ENCODE measurements at regions not wholly inside any gene's neighbourhood (a gene's known extent, or its start where the extent isn't known, plus 50 kb on each side); places are given as distances from the start of the nearest gene placed in this dataset.
"Not testable (repeated sequence)": the region's sequence is repeated elsewhere in the genome, so short reads cannot be mapped to it uniquely, and the experiment has no call there.

DNA sequence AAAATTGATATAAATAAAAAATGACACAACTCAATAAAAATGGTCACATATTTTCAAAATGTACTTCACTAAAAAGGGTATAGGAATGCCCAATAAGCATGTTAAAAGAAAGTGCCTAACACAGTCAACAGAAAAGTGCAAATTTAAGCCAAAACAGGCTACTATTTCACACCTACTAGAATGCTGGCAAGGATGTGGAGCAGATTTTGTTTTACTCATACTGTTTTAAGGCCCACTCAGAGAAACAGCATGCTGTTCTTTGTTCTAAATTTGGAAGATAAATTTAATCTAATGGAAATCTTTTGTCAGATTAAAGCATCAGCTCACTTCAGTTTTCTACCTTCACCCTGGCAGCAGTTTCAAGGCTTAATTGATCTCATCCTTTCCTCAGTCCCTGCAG lies 576.8 kb upstream of the HS3ST1 start:
- ATAC-seq (no peak), DNase-seq (no peak)
- intact Hi-C loops (cut with micrococcal nuclease), result no loop called here

DNA sequence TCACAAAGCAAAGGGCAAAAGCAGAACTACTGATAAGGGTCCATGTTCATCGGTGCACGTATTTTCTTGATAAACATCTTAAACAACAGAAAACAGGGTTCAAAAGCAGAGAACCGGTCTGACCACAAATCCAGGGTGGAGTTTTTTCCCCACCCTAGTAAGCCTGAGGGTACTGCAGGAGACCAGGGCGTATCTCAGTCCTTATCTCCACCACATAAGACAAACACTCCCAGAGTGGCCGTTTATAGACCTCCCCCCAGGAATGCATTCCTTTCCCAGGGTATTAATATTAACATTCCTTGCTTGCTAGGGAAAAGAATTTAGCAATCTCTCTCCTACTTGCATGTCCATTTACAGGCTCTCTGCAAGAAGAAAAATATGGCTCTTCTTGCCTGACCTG lies 567.9 kb upstream of the HS3ST1 start:
- DNase-seq; intact Hi-C loops (cut with micrococcal nuclease); ATAC-seq: not testable (repeated sequence)

DNA sequence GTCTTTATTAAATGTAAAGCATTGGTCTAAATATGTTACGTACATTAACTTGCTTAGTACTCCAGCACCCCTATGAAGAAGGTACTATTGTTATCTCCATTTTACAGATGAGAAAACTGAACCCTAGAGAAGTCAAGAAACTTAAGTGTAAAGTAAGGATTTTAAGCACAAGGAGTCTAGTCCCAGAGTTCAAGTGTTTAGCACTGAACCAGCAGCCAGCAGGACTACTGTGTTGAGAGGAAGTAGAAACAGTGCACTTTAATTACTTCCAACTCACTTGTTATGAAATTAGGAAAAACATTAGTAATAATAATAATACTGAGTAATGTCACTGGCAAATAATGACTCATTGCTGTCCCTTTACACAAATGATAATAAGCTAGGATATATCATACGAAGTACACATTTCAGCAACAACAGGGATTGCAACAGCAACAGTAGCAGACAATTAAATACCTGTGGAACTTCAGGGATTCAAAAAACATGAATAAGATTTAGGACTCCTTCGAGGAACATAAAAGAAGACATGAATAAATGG lies 548.1 kb upstream of the HS3ST1 start:
- DNase-seq (no peak), ATAC-seq (no peak)
- intact Hi-C loops (cut with micrococcal nuclease), result no loop called here

DNA sequence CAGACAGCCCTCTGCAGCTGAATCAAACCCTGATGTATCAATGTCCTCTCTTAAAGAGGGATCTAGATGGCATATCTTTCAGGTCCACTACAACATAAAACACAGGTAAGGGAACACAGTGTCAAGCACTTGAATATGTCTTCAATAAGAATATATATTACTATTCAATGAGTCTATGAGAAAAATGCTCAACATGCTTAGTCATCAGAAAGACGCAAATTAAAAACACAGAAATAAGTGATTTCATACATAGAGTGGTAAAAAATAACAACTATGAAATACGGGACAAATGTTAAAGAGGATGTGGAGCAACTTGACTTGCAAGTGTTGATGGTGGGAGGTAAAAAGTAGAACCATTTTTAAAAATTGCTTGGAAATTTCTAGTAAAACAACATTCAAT lies 544.6 kb upstream of the HS3ST1 start:
- DNase-seq, result no peak
- intact Hi-C loops (cut with micrococcal nuclease), result no loop called here
- no peak for ATAC-seq

DNA sequence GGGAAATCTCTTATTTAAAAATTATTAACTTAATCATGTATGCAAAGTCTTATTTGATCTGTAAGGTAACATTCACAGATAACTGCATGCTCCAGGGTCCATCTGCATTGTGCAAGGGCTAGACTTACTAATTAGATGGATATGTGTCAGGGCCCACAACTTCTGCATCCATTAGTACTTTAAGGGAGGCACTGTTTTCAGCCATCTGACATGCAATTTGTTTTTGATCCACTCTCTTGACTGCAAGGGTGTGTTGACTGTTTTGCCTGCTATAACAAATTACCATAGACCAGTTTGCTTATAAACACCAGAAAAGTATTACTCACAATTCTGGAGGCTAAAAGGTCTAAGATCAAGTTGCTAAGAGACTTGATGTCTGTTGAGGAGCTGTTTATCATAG lies 542.1 kb upstream of the HS3ST1 start:
- intact Hi-C loops (cut with micrococcal nuclease), result no loop called here
- ATAC-seq (no peak), DNase-seq (no peak)

DNA sequence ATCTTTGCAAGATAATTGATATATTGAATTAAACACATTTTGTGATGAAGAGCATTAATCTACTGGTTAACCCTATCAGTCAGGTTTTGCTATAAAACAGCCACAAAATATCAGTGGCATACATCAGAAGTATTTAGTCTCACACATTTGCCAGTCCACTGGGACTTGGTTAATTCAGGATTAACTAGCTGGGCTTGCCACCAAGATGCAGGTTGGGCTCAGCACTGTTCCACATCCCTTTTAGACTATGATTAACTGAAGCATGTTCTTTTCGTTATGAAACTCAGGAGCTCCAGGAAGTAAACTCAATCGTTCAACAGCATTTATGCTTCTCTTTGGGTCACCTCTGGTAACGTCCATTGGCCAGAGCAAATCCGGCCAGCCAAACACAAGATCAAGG lies 538.1 kb upstream of the HS3ST1 start:
- intact Hi-C loops (cut with micrococcal nuclease), result no loop called here
- ATAC-seq (no peak), DNase-seq (no peak)

DNA sequence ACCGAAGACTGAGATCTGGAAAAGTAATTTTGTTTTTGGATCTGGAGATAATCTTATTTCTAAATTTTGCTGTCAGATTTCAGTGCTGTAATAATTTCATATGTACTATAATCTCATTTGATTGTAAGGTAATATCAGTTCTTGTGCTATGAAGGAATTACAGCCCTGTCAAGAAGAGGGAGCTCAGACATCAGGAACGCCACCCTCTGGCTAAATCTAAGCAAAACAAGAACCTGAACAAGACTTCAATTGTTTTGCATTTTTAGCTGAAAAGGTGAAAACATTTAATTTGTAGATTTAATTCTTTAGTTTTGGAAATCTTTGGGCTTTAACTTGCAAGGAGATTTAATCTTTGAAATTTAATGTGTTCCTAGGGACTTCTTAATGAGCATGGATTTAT lies 525.4 kb upstream of the HS3ST1 start:
- intact Hi-C loops (cut with micrococcal nuclease), result loop anchor here (10.0 kb wide), 1 partner anchor 149 kb away; no protein-coding TSS in a partner anchor
- ATAC-seq, result no peak
- no peak for DNase-seq

DNA sequence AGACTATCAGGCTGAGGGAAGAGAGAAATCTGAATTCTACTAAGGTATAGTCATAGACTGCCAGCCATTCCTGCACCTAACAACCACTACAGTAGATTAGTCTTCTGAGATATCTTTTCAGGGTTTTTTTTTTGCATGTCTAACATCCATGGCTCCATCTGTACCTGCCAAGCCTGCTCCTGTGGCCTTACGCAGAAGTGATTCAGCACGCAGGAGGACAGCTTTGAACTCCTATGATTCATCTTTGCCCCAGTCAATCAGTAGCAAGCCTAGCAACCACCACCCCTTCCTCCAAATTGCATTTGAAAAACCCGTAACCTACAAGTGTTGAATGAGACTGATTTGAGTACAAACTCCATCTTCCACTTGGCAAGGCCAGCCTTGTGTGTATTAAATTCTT lies 520.7 kb upstream of the HS3ST1 start:
- intact Hi-C loops (cut with micrococcal nuclease), result no loop called here
- ATAC-seq, result no peak
- DNase-seq, result no peak

DNA sequence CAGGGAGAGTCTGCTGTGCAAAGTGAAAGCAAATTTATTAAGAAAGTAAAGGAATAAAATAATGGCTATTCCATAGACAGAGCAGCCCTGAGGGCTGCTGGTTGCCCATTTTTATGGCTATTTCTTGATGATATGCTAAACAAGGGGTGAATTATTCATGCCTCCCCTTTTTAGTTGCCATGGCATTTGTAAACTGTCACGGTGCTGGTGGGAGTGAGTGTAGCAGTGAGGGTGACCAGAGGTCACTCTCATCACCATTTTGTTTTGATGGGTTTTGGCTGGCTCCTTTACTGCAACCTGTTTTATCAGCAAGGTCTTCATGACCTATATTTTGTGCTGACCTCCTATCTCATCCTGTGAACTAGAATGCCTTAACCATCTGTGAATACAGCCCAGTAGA lies 518.9 kb upstream of the HS3ST1 start:
- intact Hi-C loops (cut with micrococcal nuclease); DNase-seq; ATAC-seq: not testable (repeated sequence)

DNA sequence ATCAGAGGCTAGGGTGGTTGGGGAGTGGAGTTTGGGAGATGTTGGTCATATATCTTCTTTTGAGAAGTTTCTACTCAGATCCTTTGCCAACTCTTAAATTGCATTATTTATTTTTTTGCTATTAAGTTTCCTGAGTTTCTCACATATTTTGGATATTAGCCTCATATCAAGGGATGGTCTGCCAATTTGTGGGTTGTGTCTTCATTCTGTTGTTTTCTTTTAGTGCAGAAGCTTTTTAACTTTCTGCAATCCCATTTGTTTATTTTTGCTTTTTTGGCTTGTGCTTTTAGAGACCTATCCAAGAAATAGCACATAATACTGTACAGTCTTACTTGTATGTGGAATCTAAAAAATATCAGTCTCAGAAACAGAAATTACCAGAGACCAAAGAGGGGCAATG lies 509.2 kb upstream of the HS3ST1 start:
- DNase-seq, result no peak
- ATAC-seq, result no peak
- intact Hi-C loops (cut with micrococcal nuclease), result no loop called here

DNA sequence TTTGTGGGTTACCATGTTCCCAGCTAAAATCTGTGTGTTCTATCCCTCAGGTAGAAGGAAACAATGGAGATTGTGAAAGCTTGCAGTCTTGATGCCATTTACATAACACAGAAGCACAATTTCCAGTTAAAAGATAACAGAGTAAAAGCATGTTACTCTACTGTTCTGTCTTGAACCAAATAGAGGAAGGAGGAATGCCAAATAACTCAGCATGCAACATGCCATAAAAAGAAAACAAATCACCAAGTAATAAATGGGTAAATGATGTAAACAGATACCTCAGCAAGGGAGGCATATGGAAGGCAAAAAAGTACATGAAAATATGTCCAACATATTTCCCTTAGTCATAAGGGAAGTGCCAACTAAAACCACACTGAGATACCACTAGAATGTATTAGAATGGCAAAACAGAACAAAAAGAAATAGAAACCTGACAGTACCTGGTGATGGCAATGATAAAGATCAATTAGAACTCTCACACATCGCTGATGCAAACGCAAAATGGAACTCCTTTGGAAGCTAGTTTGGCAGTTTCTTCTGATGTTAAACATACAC lies 502.6 kb upstream of the HS3ST1 start:
- DNase-seq, result no peak
- intact Hi-C loops (cut with micrococcal nuclease), result no loop called here
- ATAC-seq, result no peak

DNA sequence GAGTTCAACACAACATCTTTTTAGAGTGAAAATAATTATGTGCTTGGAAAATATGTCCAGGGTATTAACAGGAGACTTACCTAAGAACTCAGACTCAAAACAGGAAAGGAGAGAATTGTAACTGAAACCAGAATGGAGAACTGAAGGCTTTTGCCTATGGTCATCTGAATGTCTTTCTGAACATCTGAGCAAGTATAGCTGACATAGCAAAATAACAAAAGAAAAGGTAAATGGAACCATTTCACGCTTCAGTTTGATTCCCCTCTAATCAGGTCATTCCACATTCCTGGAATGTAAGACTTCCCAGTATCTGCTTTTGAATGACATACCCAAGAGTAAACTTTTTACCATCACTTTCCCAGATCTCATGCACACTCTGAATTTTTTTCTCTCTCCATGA lies 500.4 kb upstream of the HS3ST1 start:
- DNase-seq (no peak), ATAC-seq (no peak)
- intact Hi-C loops (cut with micrococcal nuclease), result no loop called here

DNA sequence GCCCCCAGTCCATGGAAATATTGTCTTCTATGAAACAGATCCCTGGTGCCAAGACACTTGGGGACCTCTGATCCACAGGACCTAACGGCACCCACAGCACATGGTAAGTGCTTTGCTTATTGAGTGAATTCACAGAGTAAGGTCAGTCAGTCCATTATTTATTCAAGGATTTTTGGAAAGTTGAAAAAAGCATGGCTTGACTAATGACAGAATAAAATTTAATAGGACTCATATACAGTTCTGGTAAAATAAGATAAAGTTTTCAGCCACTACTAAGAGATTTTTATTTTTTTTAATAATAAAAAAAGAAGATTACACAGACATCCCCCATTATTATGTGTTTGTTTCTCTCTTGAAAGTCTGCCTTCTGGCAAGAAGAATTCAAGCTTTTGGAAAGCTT lies 490.6 kb upstream of the HS3ST1 start:
- no peak for ATAC-seq
- intact Hi-C loops (cut with micrococcal nuclease), result no loop called here
- DNase-seq, result no peak

DNA sequence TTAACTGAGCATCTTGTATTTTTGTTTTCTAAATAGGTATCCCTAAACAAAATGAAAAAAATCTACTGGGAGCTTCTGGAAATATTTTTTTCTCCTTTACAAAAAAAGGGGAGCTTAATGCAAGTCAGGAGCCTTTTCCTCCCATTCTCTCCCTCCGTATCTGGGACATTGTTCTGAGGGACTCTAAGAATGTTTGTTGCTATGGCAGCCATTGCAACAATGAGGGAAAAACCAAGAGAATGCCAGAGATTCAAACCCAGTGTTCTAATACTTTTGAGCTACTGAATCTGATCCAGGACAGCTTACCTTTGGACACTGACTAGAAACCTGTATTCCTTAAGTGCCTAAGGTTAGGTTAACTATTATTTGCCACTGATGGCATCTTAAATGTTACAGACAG lies 485.7 kb upstream of the HS3ST1 start:
- intact Hi-C loops (cut with micrococcal nuclease), result no loop called here
- DNase-seq, result no peak
- ATAC-seq, result no peak

DNA sequence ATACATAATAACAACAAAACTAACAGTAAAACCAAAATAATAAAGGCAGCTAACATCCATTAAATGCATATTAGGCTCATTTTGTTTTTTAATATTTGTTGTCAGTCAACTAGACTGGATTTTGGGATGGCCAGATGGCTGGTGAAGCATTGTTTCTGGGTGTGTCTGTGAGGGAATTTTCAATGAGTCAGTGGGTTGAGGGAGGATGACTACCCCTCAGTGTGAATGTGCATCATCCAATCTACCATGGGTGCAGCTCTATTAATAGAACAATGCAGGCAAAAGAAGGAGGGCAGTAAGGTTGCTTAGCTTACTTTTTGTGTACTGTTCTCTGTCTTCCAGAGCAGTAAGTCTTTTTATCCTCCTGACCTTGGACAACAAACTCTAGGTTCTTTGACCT lies 484.2 kb upstream of the HS3ST1 start:
- intact Hi-C loops (cut with micrococcal nuclease), result no loop called here
- ATAC-seq, result no peak

DNA sequence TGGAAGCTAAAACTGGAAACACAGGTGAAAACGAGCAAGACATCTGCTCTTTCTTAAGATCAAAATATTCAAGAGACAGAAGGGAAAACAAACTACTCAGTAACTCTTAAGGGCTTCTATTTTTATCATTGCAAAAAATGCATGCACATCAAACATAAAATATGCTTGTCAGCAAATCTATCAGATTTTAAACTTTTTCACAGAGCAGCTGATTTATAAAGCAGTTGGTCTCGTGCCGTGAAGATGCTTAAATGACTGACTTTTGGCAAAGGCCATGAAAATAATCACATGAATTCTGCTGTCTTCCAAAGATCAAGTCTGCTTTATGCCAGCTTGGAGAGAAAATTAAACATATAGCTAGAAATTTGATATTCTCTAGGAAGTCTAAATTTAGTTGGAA lies 482.1 kb upstream of the HS3ST1 start:
- intact Hi-C loops (cut with micrococcal nuclease), result no loop called here
- DNase-seq, result no peak
- ATAC-seq, result no peak

More for the DNA sequence above, 484.2 kb upstream of the HS3ST1 start:
- no peak for DNase-seq

DNA sequence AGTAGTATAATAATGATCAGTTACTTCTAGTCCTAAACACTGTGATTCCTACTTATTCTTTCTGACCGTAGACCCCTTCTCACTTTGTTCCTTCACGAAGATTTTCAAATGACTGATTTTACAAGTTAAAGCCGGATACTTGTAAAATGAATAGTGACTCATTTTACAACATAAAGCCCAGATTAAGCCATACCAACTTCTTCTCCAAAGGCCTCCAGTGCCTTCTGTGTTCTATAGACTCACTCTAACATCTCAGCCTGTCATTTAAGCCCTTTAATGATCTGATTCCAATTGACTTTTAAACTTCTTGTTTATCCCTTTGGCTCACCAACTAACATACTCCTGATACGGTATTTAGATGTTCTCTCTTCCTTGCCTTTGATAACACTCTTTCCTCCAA lies 480.0 kb upstream of the HS3ST1 start:
- ATAC-seq (no peak), DNase-seq (no peak)
- intact Hi-C loops (cut with micrococcal nuclease), result no loop called here

DNA sequence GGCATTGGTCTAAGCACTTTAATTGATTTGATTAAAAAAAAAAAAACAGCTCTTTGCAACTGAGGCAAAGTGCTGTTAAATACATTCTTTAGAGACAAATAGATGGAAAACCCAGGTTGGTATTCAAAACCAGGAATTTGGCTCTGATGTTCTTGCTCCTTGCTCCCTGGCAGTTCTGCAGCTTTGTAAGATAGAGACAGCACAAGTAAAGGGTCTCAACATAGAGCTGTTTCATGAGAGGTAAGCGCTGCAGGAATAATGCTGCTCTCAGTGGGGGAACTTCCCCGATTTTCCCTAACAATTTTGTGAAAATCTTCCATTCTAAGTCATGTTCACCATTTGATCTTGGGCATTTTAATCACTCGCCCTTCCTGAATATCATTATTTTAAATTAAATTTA lies 479.5 kb upstream of the HS3ST1 start:
- DNase-seq (no peak), ATAC-seq (no peak)
- intact Hi-C loops (cut with micrococcal nuclease), result no loop called here

DNA sequence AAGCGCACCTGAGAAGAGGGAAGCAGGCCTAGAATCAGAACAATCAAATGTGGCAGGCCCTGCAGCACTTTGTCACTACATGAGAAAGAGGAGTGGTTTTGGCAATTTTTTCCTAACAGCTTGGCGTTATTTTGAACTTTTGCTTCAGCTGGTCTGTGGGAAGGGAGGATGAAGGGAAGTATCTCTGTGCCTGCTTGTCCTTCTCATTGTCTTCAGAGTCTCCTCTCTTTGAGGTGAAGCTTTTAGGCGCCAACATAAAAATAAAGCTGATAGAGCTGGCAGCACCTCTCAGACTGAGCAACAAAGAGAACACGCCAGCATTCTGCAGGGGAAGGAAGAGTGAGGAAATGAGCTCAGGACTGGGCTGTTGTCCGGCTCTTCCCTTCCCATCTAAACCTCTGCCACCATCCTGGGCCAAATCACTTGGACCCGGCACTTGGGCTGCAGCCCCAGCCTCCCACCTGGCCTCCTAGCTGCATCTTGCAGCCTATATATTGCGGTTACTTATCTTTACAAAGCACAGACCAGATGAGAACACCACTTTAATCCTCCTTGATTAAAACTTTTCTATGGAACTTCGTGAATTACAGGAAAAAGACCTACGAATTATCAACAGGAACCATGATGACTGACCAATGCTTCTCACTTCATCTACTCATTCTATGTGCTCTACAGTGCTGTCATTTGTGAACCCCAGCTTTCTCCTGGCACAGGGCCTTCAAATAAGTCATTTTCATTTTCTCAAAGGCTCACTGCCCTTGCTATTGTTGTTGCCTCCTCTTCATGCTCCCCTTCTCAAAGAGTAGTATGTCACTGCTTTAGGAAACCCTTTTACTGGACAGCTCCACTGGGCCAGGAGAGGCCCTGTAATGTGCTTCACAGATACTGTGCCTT lies 476.4 kb upstream of the HS3ST1 start:
- DNase-seq (peak; percentile 28), ATAC-seq (peak; percentile 82)
- intact Hi-C loops (cut with micrococcal nuclease), result no loop called here

DNA sequence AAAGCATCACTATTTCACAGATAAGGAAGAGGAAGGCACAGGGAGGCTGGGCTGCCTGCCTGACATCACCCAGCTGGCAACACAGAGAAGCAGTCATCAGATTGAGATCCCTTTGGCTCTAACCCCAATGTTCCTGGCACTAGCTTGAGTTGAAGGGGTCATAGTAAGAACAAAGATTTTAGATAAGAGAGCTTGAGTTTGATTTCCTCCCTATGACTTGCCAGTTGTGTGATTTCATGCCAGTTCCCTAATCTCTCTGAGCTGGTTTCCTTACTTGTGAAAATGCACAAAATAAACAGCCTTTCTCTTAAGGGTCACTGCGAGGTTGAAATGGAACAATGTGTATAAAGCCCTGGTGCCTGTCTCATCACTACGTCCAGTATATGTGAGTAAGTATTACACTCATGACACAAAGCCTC lies 475.4 kb upstream of the HS3ST1 start:
- intact Hi-C loops (cut with micrococcal nuclease), result no loop called here
- DNase-seq (peak; percentile 63), ATAC-seq (peak; percentile 95)

DNA sequence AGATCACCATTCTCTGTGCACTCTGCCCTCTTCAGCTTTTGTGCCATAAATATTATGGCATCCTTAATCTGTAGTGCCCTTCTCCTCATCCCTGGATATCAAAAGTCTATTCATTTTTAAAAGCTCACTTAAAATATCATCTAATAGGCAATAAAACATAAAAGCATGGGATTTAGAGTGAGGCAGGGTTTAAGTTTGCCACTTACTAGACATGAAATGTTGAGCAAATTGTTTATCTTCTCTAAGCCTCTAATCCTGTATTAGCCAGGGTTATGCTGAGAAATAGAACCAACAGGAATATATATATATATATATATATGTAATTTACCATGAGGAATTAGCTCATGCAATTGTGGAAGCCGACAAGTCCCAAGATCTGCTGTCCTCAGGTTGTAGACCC lies 472.4 kb upstream of the HS3ST1 start:
- DNase-seq (no peak), ATAC-seq (no peak)
- intact Hi-C loops (cut with micrococcal nuclease), result no loop called here
